HS-27A (cell line): ENCODE measurements at regions not wholly inside any gene's neighbourhood (a gene's known extent, or its start where the extent isn't known, plus 50 kb on each side); places are given as distances from the start of the nearest gene placed in this dataset.

ENCODE experiments used
- DNase-seq: peaks from one replicate; pipeline ENCODE4 v3.0.0-alpha.2; 2012; ENCODE audit warnings: low read depth, missing footprints

DNA sequence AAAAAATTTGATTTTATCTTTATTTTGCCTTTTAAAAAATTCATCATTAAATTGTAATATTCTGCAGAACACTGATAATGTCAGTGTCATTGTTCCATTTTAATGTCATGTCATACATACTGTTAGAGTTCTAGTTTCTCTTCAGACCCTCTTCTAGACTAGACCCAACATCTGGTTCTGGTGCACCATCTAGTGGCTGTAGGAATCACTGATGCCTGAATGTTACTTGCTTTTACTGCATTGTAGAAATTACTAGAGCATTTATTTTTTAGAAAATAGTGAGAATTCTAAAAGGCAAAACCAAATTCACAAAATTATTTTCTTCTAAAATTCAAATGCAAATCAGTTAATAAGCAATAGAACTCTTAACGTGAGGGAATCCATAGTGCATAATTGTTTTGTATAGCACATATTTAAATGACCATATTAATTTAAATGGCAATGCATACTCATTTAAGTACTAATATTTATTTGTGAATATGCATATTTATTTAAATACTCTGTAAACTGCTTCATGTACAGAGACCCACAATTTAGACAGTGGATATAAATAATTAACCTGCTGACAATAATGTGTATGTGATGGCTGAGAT lies 425.7 kb downstream of the KLF12 start:
- DNase-seq: no peak

DNA sequence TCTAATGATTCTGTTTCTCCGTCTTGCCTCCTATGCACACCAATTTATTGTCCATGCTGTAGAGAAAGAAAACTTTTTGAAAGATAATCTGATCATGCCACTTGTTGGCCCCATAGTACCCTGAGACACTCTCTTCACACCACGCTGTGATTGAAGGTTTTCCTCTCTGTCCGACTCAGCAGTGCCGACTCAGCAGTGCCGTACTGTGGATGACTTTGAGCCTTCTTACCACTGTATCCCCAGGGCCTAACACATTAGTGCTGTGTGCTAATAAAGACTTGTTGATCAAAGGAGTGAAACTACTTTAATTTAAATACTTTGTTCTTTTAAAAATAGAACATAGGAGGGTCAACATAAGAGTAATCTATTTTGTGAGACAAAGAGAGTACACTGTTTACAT lies 429.6 kb downstream of the KLF12 start:
- no peak for DNase-seq

DNA sequence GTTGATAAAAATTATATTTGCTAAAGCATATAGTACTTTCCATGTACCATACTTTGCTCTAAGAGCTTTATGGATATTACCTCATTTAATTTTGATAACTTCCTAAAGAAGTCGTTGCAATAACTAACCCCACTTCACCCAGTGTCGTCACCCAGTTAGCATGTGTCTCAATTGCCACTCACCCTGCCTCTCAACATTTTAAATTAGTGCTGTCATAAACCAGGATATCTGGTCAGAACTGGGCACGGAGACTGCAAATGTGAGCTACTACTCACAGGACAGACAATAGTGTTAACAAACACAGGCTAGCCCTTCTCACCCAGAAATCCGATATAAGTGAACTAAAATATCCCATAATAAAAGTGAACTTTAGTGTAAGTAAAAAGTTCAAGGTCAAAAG lies 430.6 kb downstream of the KLF12 start:
- DNase-seq: no peak

DNA sequence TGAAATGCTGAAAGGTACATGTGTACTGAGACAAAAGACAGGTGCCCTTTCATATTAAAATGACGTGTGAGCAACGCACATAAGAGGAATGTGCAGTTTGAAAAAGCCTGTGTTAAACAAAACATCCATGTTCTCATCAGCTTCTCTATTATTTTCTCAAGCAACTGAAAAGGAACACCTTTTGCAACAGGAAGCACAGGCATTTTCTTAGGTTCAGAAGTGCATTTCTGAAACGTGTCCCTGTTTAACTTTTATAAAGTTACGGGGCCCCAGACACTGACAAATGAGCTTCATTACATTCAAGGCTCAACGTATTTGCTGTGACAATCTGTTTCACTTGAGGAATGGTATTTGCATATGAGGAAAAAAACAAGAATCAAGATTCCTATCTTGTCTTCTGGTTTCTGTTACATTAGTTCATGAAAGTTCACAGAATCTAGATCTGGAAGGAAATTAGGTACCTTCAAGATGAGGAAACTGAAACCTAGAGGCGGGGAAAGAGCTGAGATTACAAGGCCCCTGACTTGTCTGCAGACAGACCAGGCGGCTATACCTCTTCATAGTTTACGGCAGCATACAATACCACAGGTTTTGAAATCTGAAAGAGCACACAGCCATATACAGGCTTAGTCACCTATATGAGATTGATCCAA lies 431.7 kb downstream of the KLF12 start:
- DNase-seq: no peak

DNA sequence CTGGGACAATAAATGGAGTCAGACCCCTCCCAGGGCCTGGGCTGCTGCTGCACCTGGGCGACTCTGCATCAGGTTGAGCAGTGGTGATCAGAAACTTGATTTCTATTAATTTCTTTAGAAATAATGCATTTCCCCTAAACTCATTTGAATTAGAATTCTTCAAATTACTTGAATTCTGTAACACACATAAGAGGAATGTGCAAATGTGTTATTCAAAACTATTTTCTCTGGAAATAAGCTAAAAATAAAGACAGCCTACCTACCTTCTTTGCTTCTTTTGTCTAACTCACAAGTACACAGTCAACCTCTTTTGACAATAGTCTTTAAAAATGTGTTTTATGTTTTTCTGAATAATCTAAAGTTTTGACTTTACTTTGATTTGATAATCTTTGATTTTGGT lies 433.0 kb downstream of the KLF12 start:
- DNase-seq: no peak

DNA sequence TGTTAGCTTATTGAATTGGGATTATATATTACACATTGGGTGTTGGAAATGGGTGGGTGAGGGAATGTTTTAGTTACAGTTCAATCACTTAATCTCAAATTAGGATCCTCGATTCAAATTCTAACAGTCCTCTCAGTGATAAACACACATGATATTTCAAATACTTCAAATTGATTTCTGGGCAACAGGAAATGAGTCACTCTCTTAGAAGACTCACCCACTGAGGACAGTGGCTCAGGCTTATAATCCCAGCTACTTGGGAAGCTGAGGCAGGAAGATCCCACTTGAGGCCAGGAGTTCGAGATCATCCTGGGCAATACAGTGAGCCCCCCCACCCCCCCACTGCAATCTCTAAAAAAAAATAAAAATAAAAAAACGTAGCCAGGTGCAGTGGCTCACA lies 435.3 kb downstream of the KLF12 start:
- no peak for DNase-seq

DNA sequence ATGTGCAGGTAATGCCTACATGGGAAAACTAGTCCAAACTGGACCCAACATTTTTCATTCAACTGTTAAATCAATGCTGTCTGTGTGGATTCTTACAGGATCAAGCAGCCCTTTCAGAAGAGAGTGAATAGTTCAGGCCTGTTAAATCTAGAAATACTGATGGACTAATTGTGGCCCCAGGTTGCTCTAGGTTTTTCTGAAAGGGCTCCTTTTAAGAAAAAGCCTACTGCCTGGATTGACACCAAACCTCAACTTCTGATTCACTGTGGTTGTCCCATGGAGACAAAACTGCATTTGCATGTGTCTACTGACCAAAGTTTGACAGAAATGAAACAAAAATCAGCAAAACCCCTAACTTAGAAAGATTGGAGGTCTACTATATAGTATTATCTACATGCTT lies 437.0 kb downstream of the KLF12 start:
- no peak for DNase-seq

DNA sequence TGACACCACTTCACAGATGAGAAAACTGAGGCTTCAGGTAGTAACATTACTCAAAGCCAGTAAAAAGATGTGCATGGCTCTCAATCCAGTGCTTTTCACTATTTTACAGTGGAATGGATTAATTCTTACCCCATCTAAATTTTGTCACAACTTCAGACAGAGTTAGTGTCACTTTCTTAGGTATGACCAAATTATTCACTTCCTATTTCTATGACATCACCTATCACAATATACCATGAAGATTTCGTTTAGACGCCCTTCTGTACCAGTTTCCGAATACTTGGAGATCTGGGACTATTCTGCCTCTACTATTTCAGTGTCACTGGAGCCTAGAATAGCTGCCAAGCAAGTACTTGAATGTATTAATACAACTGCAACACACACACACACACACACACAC lies 437.5 kb downstream of the KLF12 start:
- DNase-seq: no peak

DNA sequence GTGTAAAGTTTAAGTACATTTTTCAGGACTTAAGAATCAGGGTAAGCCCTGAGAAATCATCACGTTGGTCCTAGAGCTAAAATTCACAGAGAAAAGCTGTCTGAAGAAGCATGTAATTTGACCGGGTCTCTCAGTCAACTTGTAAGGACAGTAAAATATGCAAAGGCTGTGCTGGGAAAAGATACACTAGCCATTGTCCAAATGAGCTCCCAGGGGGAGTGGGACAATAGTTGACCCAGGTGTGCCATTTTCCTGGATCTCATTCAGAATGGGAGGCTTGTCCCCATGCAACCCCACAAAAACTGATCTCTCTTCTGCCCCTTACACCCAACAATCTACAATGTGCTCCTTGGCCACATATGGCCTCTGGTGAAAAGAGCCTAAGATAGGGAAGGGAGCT lies 437.9 kb downstream of the KLF12 start:
- no peak for DNase-seq

DNA sequence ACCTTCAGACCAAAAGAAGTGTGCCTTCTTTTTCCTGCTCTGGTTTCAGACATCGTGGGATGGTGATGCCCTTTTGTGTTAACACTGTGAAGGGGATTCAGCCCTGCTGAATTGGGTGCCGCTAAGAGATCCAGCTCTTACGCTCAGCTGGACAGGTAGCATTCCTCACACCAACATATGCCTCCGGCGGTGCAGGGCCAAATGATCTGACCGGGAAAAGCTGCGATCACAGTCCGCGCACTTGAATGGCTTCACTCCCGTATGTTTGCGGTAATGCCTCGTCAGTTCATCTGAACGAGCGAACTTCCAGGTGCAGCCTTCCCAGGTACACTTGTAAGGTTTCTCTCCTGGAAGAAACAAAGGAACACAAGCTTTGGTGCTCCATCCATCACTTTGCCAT lies 438.9 kb downstream of the KLF12 start:
- no peak for DNase-seq

DNA sequence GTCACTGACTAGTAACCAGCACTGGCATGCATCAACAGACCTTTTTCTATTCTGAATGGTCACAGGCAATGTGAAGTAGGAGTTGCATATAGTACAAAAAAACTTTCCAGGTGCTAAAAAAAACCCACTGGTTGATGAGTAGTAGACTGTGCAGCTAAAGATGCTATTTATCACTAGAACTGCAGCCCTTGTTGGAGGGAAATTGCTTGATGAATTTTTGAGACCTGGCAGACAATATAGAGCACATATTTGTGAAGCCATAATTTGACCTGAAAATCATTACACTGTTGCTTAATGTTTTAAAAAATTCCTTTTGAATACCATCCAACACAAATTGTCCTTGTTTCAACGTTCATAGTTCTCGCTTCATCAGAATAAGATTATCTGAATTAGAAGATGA lies 441.0 kb downstream of the KLF12 start:
- no peak for DNase-seq

DNA sequence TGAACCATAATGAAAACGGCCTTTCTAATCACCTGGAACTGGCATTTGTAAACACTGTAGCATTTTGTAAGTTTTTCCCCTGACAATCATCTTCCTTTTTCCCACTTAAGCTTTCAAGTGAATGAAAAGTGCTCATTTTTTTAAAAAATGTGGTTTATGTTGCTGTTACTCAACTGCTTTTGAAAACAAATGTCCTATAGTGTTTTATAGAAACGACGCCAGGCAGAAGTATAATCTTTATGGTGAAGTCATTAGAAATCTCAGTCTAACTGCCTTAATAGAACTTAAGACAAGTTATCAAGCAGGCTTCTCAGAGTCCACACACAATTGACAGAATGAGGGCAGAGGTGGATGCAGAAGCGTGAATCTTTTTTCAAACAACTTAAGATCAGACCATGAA lies 442.3 kb downstream of the KLF12 start:
- DNase-seq: no peak

DNA sequence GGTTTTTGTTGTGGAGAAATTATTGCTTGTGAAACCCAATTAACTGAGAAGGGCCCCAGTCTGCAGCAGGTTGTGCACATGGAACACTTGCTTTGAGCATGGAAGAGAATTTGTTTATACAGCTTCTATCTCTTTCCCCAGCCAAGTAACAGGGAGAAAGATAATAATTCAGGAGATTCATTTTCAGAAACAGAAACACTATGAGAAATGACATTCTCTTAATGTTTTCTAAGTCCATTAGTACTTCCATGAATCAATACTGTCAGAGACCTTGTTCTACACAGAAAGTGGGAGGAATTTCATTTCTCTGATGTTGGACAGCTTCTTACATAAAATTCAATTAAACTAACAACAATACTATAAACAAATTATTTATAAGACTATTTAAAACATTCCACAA lies 446.3 kb downstream of the KLF12 start:
- DNase-seq: no peak

DNA sequence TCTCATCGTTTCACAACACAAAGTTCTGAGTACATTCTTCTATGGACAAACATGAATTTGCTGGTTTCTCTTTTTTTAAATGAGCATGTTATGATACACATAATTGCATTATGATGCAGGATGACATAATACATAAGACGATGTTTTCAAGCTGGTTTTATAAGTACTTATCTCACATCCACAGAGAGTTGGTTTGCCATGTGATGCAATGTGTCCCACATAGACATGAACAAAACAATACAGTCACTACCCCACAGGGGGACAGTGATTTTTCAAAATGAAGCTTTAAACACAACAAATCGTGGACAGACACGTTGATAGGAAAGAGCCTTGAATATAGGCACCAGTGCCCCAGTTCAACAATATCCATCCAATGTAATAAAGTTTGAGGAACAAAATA lies 447.1 kb downstream of the KLF12 start:
- DNase-seq: no peak

DNA sequence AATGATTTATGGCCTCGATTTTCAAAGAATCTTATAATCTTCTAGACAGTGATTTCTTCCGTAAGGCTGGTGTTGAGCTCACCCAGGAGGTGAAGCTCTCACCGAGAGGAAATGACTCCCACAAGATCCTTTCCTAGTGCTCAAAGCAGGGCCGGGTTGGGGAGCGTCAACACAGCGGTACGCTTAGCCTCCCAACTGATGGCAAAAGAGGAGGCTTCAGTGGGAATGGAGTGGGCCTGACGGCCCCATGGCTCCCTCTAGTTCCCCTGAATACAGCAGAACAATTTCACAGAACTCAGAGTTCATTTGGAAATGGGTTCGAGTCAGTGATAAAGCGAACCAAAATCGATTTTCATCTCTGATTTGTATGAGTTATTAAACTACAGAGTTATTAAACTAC lies 449.5 kb downstream of the KLF12 start:
- DNase-seq: no peak

DNA sequence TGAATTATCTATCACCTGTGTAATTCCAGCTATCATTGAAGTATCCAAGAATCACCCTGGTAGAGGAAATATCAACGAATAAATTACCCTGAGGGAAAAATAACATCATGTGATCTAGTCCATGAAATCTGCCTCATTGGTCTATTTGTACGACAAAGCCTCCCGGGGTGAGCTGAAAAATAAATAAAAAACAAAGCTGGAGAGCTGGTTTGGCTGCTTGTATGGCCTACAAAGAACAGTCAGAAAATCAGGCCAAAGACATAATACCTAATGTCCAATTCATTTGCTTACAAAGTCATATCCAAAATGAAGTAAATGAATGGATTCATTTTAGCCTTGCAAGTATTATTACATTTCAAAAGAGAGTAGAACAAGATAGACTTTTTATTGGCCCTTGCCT lies 449.9 kb downstream of the KLF12 start:
- no peak for DNase-seq

DNA sequence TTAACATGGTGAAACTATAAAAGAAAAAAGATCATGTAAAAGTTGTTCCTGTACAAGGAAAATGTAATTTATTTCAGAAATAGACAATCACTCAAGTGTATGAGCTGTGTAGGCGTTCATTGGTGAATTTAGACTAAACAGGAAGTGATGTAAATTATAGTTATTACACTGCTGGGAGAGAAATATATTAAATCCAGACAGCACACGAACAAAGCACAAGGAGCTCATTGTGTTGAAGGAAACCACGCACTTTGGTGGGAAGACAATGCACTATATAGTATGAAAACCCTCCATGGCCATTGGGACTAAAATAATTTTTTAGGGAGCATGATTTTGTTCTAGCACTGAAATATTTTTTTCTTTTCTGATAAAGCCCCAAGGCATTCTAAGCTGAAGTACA lies 450.5 kb downstream of the KLF12 start:
- DNase-seq: no peak

DNA sequence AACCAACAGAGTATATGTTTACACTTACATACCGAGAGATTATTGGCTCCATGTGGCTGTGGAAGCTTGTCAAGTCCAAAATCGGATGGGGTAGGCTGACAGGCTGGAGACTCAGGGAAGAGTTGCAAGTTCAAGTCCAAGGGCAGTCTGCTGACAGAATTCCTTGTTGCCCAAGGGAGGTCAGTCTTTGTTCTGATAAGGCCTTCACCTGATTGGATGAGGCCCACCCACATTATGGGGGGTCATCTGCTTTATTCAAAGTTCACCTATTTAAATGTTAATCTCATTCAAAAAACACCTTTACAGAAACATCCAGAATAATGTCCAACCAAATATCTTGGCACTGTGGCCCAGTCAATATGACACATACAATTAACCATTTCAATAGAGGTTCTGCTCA lies 452.4 kb downstream of the KLF12 start:
- no peak for DNase-seq

DNA sequence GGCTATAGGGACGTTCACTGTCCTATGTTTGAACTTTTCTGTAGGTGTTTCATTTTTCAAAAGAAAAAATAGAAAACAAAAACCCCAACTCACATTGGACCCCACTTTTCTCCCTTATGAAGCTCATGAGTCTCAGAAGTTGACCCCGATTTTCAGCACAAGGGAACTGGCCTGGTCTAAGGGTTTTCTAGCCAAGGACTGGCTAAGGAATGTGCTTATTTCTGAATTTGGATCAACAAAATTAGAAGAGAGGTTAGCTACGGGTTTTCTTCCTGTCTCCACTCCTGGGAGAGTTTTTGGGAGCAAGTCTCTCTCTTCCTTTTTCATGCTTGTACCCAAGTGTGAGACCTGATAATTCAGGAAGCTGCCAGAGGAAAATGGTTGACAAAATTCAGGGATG lies 453.2 kb downstream of the KLF12 start:
- DNase-seq: no peak

DNA sequence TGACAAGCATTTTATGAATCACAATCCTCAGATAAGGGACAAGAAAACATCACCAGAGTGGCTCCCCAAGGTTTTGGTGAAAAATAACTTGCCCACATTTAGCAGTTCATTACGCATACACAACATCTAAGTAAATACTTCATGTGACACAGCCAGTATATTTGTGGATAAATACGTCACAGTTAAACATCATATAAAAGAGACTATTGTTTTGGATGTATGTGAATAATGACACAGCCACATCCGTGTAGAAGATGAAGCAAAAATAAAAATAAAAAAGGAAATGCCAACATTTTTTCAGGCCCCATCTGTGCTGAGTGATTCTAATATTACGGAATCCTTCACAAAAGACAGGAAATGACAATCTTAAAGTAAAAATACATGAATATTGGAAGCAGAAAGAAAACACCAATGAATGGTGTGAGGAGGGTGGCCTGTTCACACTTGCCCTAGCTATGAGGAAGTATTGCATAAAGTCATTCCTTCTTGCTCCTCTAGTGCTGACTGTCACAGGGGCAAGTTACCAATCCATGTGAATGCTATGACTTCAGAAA lies 457.1 kb downstream of the KLF12 start:
- no peak for DNase-seq

DNA sequence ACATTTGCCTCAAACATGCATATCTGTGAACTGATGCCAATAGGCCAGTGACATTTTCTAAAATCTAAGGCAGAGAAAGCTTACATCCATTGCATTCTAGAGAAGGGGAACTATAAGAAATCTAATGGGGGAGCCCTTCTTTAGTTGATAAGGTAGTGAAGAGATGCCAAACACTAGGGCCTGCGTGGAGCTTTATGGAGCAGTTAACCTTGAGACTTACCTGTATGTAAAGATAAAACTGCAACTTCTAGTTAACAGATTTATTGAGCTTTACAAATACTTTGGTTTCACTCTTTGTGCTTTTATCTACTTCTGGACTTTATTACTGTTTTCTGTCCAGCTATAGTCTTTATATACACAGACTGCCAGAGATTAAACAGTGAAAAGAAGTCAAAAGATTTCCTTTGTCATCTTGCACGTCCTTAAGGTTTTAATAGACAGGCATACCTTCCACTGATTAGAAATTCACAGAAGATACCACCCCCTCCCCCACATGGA lies 457.6 kb downstream of the KLF12 start:
- DNase-seq: no peak

DNA sequence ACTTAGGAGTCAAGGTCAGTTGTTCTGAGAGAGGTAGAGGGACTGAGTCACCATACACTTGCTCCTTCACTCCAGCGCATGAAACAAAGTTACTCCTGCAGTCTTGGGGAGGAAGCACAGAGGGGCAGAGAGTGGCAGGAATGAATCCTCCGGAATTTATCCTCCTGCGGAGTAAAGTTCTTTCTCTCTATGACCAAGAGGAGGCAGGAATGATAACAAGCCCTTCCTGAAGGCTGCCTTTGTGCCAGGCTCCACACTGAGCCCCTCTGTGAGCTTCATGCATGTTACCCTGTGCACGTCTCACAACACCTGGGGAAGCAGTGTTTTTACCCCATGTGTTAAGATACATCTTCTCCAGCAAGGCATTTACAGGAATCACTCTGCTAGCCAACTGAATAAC lies 458.4 kb downstream of the KLF12 start:
- no peak for DNase-seq

DNA sequence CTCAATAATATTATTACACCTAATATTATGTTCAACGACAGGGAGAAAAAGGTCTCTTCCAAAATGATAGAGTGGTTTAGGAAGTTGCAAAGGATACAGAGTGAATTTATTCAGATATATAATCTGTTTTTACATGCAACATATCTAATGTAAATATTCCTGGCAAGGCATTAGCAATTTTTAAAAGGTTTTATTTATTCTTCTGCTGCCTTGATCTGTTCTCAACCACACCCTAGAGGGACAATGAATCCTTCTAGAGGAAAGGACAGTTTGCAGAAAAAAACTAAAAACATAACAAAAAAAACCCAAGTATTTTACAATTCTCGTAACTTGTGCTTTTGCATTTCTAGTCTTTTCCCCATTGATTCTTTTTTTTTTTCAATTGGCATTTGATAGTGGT lies 459.6 kb downstream of the KLF12 start:
- DNase-seq: no peak

DNA sequence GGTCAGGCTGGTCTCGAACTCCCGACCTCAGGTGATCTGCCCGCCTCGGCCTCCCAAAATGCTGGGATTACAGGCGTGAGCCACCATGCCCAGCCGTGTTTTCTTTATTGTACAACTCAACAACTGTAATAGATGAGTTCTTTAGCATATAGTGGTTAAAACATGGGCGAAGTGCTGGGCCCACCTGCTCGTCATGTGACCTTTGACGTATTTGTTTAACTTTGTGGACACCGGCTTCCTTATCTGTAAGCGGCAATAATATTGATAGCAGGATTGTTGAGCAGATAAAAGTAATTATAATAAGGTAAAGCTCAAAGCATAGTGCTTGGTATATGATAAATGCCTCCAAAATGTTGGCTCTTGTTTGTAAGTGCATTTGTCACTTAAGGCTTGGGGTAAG lies 460.3 kb downstream of the KLF12 start:
- DNase-seq: no peak
